Karpas-422 (cell line): ENCODE measurements at regions not wholly inside any gene's neighbourhood (a gene's known extent, or its start where the extent isn't known, plus 50 kb on each side); places are given as distances from the start of the nearest gene placed in this dataset.

Experiments
- DNase-seq: peaks from one replicate; pipeline ENCODE4 v3.0.0-alpha.2; 2015
- H2AFZ ChIP-seq: fragments of 200-600 bp; sonication (generic); 2 replicates; pipeline ENCODE4 v1.6.1; 2014; ENCODE audit warnings: antibody characterized with exemption, low read length, mixed read lengths
- H3K27ac ChIP-seq: fragments of 200-600 bp; sonication (generic); 2 replicates; pipeline ENCODE4 v1.5.1; 2014; ENCODE audit warnings: mild to moderate bottlenecking, low read length, moderate library complexity
- H3K27me3 ChIP-seq: fragments of 200-600 bp; sonication (generic); 2 replicates; pipeline ENCODE4 v1.6.1; 2014; ENCODE audit warnings: low read length, mixed read lengths
- H3K36me3 ChIP-seq: fragments of 200-600 bp; sonication (generic); 2 replicates; pipeline ENCODE4 v1.6.1; 2014; ENCODE audit warnings: low read length, mixed read lengths; ENCODE audit not compliant: insufficient read depth
- H3K4me1 ChIP-seq: fragments of 200-600 bp; sonication (generic); 2 replicates; pipeline ENCODE4 v1.6.1; 2014; ENCODE audit warnings: mild to moderate bottlenecking, low read length, mixed read lengths
- H3K4me2 ChIP-seq: fragments of 200-600 bp; sonication (generic); 2 replicates; pipeline ENCODE4 v1.6.1; 2014; ENCODE audit warnings: low read length, low read depth, mild to moderate bottlenecking; ENCODE audit not compliant: poor library complexity, severe bottlenecking
- H3K4me3 ChIP-seq: fragments of 200-600 bp; sonication (generic); 2 replicates; pipeline ENCODE4 v1.5.1; 2014; ENCODE audit warnings: mild to moderate bottlenecking, antibody characterized with exemption, low read length, mixed read lengths
- H3K79me2 ChIP-seq: fragments of 200-600 bp; sonication (generic); 2 replicates; pipeline ENCODE4 v1.6.1; 2014; ENCODE audit warnings: mild to moderate bottlenecking, low read length, mixed read lengths
- H3K9ac ChIP-seq: fragments of 200-600 bp; sonication (generic); 2 replicates; pipeline ENCODE4 v1.6.0; 2014; ENCODE audit warnings: low read length
- H3K9me2 ChIP-seq: fragments of 200-600 bp; sonication (generic), shearing (Covaris generic); replicated peaks from 2 replicates; pipeline ENCODE4 v1.6.0; 2014; ENCODE audit warnings: mild to moderate bottlenecking, low read length, moderate library complexity; ENCODE audit not compliant: insufficient read depth
- H3K9me3 ChIP-seq: fragments of 300-700, 200-600 bp; sonication (generic); 2 replicates; pipeline ENCODE4 v1.6.1; 2014; ENCODE audit warnings: low read length, mixed read lengths
- H4K20me1 ChIP-seq: fragments of 200-600 bp; sonication (generic); 2 replicates; pipeline ENCODE4 v1.6.1; 2014; ENCODE audit warnings: mild to moderate bottlenecking, antibody characterized with exemption, low read length, low read depth; ENCODE audit not compliant: insufficient read depth

- H3K4me1 ChIP-seq: no peaks in the 10 kb centered on the region
- 0 out of 2 replicates have a peak, but pooled peaks cover 2% of the 10 kb centered on the region for H3K27me3 ChIP-seq
- H3K79me2 ChIP-seq: no peaks in the 10 kb centered on the region
- no peak overlapping the region for H2AFZ ChIP-seq
- no peaks in the 10 kb centered on the region for H3K36me3 ChIP-seq
- H3K4me2 ChIP-seq: no peak overlapping the region
- H3K9me3 ChIP-seq: no peaks in the 10 kb centered on the region
- H4K20me1 ChIP-seq: no peaks in the 10 kb centered on the region
- no peaks in the 10 kb centered on the region for H3K9me2 ChIP-seq
- no peak overlapping the region for H3K4me3 ChIP-seq
- H3K9ac ChIP-seq: no peak overlapping the region
- no peak overlapping the region for H3K27ac ChIP-seq
- DNase-seq: no peak
Measured at GRCh38 chr12:107484230-107484629, 201.4 kb upstream of the PWP1 start.

DNA sequence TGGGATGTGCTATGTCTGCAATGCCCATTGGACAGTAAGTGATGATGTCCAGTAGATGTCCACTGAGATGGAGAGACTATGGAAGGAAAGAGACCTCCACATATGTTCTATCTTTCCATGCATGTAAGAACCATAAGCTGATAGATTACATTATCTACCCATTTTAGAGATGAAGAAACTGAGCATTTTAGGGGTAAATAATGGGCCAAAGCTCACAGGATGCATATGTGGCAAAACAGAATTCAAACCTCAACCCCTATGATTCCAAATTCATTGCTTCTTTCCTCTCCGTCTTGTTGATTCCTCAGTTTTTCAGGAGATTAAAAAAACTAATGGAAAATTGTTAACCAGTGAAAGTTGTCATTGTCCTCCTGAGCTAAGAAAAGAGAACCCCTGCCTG lies 200.7 kb upstream of the PWP1 start:
- no peaks in the 10 kb centered on the region for H3K4me1 ChIP-seq
- no peaks in the 10 kb centered on the region for H3K9me2 ChIP-seq

GRCh38 chr12:107485731-107486130 lies 199.9 kb upstream of the PWP1 start:
- H4K20me1 ChIP-seq: no peaks in the 10 kb centered on the region
- no peaks in the 10 kb centered on the region for H3K79me2 ChIP-seq
- H3K4me2 ChIP-seq: no peak overlapping the region
- no peaks in the 10 kb centered on the region for H3K9me2 ChIP-seq
- H3K27me3 ChIP-seq: 0 out of 2 replicates have a peak, but pooled peaks cover 2% of the 10 kb centered on the region
- no peak overlapping the region for H3K27ac ChIP-seq
- no peaks in the 10 kb centered on the region for H3K9me3 ChIP-seq
- DNase-seq: no peak
- H3K9ac ChIP-seq: no peak overlapping the region
- no peaks in the 10 kb centered on the region for H3K4me1 ChIP-seq
- no peak overlapping the region for H2AFZ ChIP-seq
- no peaks in the 10 kb centered on the region for H3K36me3 ChIP-seq
- no peak overlapping the region for H3K4me3 ChIP-seq

More for the DNA sequence above, 200.7 kb upstream of the PWP1 start:
- Histone ChIP-seq H2AFZ (no peak overlapping the region), H3K79me2 (no peaks in the 10 kb centered on the region), H3K27ac (no peak overlapping the region), H3K36me3 (no peaks in the 10 kb centered on the region), H3K9me3 (no peaks in the 10 kb centered on the region), H3K4me3 (no peak overlapping the region), H3K4me2 (no peak overlapping the region), H3K9ac (no peak overlapping the region), H3K27me3 (0 out of 2 replicates have a peak, but pooled peaks cover 2% of the 10 kb centered on the region), H4K20me1 (no peaks in the 10 kb centered on the region)
- DNase-seq: no peak

DNA sequence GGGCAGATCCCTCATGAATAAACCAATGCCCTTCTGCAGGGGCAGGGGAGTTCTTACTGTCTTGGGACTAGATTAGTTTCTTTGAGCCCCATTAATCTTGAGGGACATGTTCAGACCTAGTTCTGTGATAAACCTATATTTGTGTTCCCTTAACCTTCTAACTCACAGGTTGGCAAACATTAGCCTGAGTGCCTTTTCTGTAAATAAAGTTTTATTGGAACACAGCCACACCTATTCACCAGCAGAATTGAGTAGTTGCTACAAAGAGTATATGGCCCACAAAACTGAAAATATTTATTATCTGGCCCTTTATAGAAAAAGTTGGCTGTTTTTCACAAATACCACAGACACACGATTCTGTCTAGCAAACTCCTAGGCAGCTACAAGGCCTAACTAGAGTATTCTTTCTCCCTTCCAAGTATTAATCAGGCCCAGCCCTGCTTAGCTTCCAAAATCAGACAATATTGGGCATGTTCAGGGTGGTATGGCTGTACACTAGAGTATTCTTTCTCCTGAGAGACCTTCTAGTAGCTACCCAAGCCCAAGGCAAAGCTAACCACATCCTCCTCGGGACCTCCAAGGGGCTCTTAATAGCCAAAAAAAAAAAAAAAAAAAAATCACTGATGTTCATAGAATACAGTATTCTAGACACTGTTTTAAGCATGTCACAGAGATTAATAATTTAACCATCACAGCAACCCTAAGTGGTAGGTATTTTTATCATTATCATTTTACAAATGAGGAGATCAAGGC lies 199.3 kb upstream of the PWP1 start:
- no peaks in the 10 kb centered on the region for H3K79me2 ChIP-seq
- no peaks in the 10 kb centered on the region for H3K9me3 ChIP-seq
- no peak overlapping the region for H3K4me3 ChIP-seq
- no peak overlapping the region for H3K9ac ChIP-seq
- 0 out of 2 replicates have a peak, but pooled peaks cover 2% of the 10 kb centered on the region for H3K27me3 ChIP-seq
- H2AFZ ChIP-seq: no peak overlapping the region
- H3K4me2 ChIP-seq: no peak overlapping the region
- no peaks in the 10 kb centered on the region for H3K4me1 ChIP-seq
- no peaks in the 10 kb centered on the region for H4K20me1 ChIP-seq
- H3K27ac ChIP-seq: no peak overlapping the region
- H3K36me3 ChIP-seq: no peaks in the 10 kb centered on the region
- no peaks in the 10 kb centered on the region for H3K9me2 ChIP-seq
- DNase-seq: no peak

DNA sequence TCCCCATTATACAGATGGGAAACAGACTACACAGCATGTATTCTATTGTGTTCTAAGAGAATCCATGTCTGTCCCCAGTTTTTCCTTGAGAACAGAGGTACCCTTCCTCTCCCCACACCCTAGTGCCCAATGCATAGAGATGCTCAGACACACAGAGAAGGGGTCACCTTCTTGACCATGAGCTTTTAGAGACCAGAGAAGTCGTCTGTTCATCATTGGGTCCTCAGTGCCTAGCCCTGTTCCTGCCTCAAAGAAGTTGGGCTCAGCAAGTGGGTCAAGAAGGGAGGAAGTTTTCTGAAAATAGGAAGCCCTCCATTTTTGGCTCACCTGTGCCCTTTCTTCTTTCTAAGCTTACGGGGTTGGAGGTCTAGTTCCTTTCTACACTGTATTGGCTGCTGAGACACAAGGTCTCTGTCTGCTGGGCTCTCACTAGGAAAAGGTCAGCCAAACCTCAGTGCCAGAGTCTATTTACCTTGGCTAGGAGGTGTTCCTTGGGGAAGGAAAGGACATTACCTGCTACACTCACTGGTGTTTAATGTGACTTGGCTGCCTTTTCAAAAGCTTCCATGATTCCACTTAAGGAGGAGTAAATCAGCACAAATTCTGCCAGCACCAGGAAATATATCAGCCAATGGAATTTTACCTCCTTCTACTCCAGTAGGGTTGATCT lies 198.5 kb upstream of the PWP1 start:
- no peak overlapping the region for H2AFZ ChIP-seq
- no peaks in the 10 kb centered on the region for H4K20me1 ChIP-seq
- H3K9me3 ChIP-seq: no peaks in the 10 kb centered on the region
- H3K4me1 ChIP-seq: no peaks in the 10 kb centered on the region
- DNase-seq: no peak
- no peak overlapping the region for H3K4me3 ChIP-seq
- H3K27me3 ChIP-seq: 0 out of 2 replicates have a peak, but pooled peaks cover 2% of the 10 kb centered on the region
- H3K36me3 ChIP-seq: no peaks in the 10 kb centered on the region
- H3K9me2 ChIP-seq: no peaks in the 10 kb centered on the region
- H3K27ac ChIP-seq: no peak overlapping the region
- H3K79me2 ChIP-seq: no peaks in the 10 kb centered on the region
- H3K4me2 ChIP-seq: no peak overlapping the region
- H3K9ac ChIP-seq: no peak overlapping the region

- Histone ChIP-seq H3K79me2 (no peaks in the 10 kb centered on the region), H3K27me3 (0 out of 2 replicates have a peak, but pooled peaks cover 2% of the 10 kb centered on the region), H2AFZ (no peak overlapping the region), H3K9ac (no peak overlapping the region), H4K20me1 (no peaks in the 10 kb centered on the region), H3K4me1 (peaks cover 6% of the 10 kb centered on the region), H3K4me2 (no peak overlapping the region), H3K4me3 (no peak overlapping the region), H3K9me2 (no peaks in the 10 kb centered on the region), H3K36me3 (no peaks in the 10 kb centered on the region), H3K27ac (no peak overlapping the region), H3K9me3 (no peaks in the 10 kb centered on the region)
- no peak for DNase-seq
Measured at GRCh38 chr12:107488666-107489065, 196.9 kb upstream of the PWP1 start.

- Histone ChIP-seq H2AFZ (no peak overlapping the region), H3K9me2 (no peaks in the 10 kb centered on the region), H3K27me3 (no peaks in the 10 kb centered on the region), H3K4me3 (no peak overlapping the region), H3K4me1 (peaks cover 6% of the 10 kb centered on the region), H3K79me2 (no peaks in the 10 kb centered on the region), H4K20me1 (no peaks in the 10 kb centered on the region), H3K27ac (no peak overlapping the region), H3K9me3 (no peaks in the 10 kb centered on the region), H3K36me3 (no peaks in the 10 kb centered on the region), H3K4me2 (no peak overlapping the region), H3K9ac (no peak overlapping the region)
- DNase-seq: no peak
Measured at GRCh38 chr12:107490010-107490409, 195.6 kb upstream of the PWP1 start.

- Histone ChIP-seq H3K4me2 (no peak overlapping the region), H3K27me3 (no peaks in the 10 kb centered on the region), H3K9me2 (no peaks in the 10 kb centered on the region), H3K36me3 (no peaks in the 10 kb centered on the region), H4K20me1 (no peaks in the 10 kb centered on the region), H3K4me1 (peaks cover 6% of the 10 kb centered on the region), H3K9ac (no peak overlapping the region), H3K79me2 (no peaks in the 10 kb centered on the region), H3K27ac (no peak overlapping the region), H3K9me3 (no peaks in the 10 kb centered on the region), H2AFZ (no peak overlapping the region), H3K4me3 (no peak overlapping the region)
- DNase-seq: no peak
Measured at GRCh38 chr12:107491856-107492255, 193.7 kb upstream of the PWP1 start.
